Uterus (tissue), 3 donors: ENCODE measurements at regions not wholly inside any gene's neighbourhood (a gene's known extent, or its start where the extent isn't known, plus 50 kb on each side); places are given as distances from the start of the nearest gene placed in this dataset.

Experiments used
- DNase-seq, 2 donors: peaks; one replicate each; pipeline ENCODE4 v3.0.0-alpha.2; 2019 to 2020
- H3K27ac ChIP-seq, 2 donors: fragments of 200-600 bp; sonication (generic); 1 replicate in 1 of 2; 2 replicates in 1 of 2; pipeline ENCODE4 v1.5.1; 2016 to 2018
- H3K27me3 ChIP-seq, 2 donors: fragments of 200-600 bp; sonication (generic); one replicate each; pipeline ENCODE4 v1.5.1; 2018 to 2019; ENCODE audit warnings: control low read depth in 1 of 2
- H3K36me3 ChIP-seq, 2 donors: fragments of 200-600 bp; sonication (generic); one replicate each; pipeline ENCODE4 v1.5.1; 2019; ENCODE audit warnings: control low read depth in 1 of 2
- H3K4me1 ChIP-seq, 2 donors: fragments of 200-600 bp; sonication (generic); one replicate each; pipeline ENCODE4 v1.5.1; 2018 to 2019; ENCODE audit warnings: control low read depth in 1 of 2
- H3K4me3 ChIP-seq, 2 donors: fragments of 200-600 bp; sonication (generic); 1 replicate in 1 of 2; 2 replicates in 1 of 2; pipeline ENCODE4 v1.5.1; 2018 to 2019; ENCODE audit warnings: mild to moderate bottlenecking in 1 of 2
- H3K9me3 ChIP-seq, 2 donors: fragments of 200-600 bp; sonication (generic); one replicate each; pipeline ENCODE4 v1.5.1; 2019; ENCODE audit warnings: control low read depth in 1 of 2
- POLR2A ChIP-seq, 2 donors: fragments of 450-650 bp; IDR thresholded peaks; one replicate each; pipeline ENCODE4 v1.6.1; 2016; ENCODE audit warnings: antibody characterized with exemption in 2 of 2, mild to moderate bottlenecking in 1 of 2, moderate library complexity in 1 of 2
- intact Hi-C: fragments of 100-400 bp; cut with DNase I; formaldehyde crosslinking; loops from one replicate; pipeline ENCODE4 v1.15.1; 2023; ENCODE audit warnings: low total_unique reads
- TF ChIP-seq, protein P1 (sequence below), 4 experiments: fragments of 200-600 bp in 2 of 4; fragments of 450-650 bp in 2 of 4; sonication (generic) in 2 of 4; IDR thresholded peaks; one replicate each; pipeline ENCODE4 v1.5.1; 2016 to 2019; ENCODE audit warnings: antibody characterized with exemption in 4 of 4, mild to moderate bottlenecking in 2 of 4, moderate library complexity in 1 of 4
- donor health status: DM: yes; HTN: yes; CAD: no.

DNA sequence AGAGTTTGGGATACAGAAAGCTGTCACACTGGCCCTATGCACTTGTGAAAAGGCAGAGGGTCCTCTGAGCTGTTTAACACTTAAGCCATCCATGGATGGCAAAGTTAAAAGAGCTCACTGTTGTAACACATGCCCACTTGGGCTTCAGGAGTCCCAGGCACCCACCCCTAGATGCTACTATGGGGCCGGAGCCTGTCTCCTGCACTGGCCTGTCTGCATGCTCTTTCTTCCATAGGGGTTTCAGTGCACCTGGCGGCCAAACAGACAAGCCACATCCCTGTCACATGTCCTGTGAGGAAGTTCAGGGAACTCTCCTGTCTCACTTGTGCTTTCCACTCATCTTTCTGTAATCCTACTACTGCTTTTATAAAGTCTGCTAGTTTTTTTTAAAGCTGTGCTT, 2586.0 kb downstream of the PCDH7 start:
- no peaks in the 10 kb centered on the region for H3K9me3 ChIP-seq
- TF ChIP-seq, protein P1, sequence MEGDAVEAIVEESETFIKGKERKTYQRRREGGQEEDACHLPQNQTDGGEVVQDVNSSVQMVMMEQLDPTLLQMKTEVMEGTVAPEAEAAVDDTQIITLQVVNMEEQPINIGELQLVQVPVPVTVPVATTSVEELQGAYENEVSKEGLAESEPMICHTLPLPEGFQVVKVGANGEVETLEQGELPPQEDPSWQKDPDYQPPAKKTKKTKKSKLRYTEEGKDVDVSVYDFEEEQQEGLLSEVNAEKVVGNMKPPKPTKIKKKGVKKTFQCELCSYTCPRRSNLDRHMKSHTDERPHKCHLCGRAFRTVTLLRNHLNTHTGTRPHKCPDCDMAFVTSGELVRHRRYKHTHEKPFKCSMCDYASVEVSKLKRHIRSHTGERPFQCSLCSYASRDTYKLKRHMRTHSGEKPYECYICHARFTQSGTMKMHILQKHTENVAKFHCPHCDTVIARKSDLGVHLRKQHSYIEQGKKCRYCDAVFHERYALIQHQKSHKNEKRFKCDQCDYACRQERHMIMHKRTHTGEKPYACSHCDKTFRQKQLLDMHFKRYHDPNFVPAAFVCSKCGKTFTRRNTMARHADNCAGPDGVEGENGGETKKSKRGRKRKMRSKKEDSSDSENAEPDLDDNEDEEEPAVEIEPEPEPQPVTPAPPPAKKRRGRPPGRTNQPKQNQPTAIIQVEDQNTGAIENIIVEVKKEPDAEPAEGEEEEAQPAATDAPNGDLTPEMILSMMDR (IDR thresholded peaks at IDR 0.05), result no peak
- TF ChIP-seq POLR2A (IDR thresholded peaks at IDR 0.05), result no peak
- H3K4me3 ChIP-seq, result no peak overlapping the region
- no peaks in the 10 kb centered on the region for H3K4me1 ChIP-seq
- H3K27me3 ChIP-seq, result no peaks in the 10 kb centered on the region
- intact Hi-C loops, result no loop called here
- no peaks in the 10 kb centered on the region for H3K36me3 ChIP-seq
- DNase-seq, result no peak
- no peak overlapping the region for H3K27ac ChIP-seq

DNA sequence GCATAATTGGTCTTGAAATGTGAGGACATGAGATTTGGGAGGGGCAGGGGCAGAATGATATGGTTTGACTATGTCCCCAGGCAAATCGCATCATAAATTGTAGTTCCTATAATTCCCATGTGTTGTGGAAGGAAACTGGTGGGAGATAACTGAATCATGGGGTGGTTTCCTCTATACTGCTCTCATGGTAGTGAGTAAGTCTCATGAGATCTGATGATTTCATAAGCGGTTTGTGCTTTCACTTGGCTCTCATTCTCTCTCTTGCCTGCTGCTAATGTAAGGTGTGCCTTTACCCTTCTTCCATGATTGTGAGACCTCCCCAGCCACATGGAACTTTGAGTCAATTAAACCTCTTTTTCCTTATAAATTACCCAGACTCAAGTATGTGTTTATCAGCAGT, 2595.9 kb downstream of the PCDH7 start:
- H3K27me3 ChIP-seq, result no peaks in the 10 kb centered on the region
- no peak overlapping the region for H3K4me3 ChIP-seq
- H3K27ac ChIP-seq, result no peak overlapping the region
- intact Hi-C loops, result no loop called here
- no peak for DNase-seq
- H3K4me1 ChIP-seq, result no peaks in the 10 kb centered on the region
- TF ChIP-seq, protein P1 (IDR thresholded peaks at IDR 0.05), result no peak
- no peak for TF ChIP-seq POLR2A (IDR thresholded peaks at IDR 0.05)
- H3K36me3 ChIP-seq, result no peaks in the 10 kb centered on the region
- H3K9me3 ChIP-seq, result no peaks in the 10 kb centered on the region

DNA sequence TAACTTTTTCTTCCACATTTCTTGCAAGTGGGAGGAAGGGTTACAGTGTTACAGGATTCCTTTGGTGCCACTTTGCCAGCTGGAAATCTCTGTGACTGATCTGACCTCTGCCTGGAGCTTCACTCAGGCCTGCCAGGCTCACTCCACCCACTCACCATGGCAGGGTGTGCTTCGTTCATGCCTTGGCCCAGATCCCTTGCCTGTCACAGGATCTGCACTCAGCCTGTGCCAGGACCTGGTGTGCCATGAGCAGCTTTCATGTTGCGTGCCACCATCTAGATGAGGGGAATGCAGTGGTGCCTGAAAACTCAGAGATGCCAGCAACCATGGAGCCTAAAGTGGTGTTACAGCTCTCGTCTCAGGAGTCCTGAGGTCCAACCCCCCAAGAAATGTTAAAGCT, 2596.4 kb downstream of the PCDH7 start:
- H3K4me1 ChIP-seq, result no peaks in the 10 kb centered on the region
- no peaks in the 10 kb centered on the region for H3K27me3 ChIP-seq

DNA sequence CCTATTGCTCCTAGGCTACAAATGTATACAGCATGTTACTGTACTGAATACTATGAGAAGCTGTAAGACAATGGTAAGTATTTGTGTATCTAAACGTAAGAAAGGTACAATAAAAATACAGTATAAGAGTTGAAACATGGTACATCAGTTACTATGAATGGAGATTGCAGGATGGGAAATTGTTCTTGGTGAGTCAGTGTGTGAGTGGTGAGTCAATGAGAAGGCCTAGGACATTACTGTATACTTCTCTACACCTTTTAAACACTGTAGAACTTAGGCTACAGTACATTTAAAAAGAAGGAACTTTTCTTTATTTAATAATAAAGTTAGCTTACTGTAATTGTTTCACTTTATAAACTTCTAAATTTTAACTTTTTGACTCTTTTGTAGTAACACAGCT, 2603.2 kb downstream of the PCDH7 start:
- intact Hi-C loops, result no loop called here
- no peak for DNase-seq
- Histone ChIP-seq H3K9me3 (no peaks in the 10 kb centered on the region), H3K4me3 (no peak overlapping the region), H3K36me3 (no peaks in the 10 kb centered on the region), H3K27ac (no peak overlapping the region), H3K4me1 (no peaks in the 10 kb centered on the region), H3K27me3 (no peaks in the 10 kb centered on the region)
- TF ChIP-seq, protein P1 (IDR thresholded peaks at IDR 0.05), result no peak
- TF ChIP-seq POLR2A (IDR thresholded peaks at IDR 0.05), result no peak

More for the DNA sequence above, 2596.4 kb downstream of the PCDH7 start:
- DNase-seq, result no peak
- H3K36me3 ChIP-seq, result no peaks in the 10 kb centered on the region
- H3K27ac ChIP-seq, result no peak overlapping the region
- intact Hi-C loops, result no loop called here
- no peak overlapping the region for H3K4me3 ChIP-seq
- TF ChIP-seq POLR2A (IDR thresholded peaks at IDR 0.05), result no peak
- TF ChIP-seq, protein P1 (IDR thresholded peaks at IDR 0.05), result no peak
- no peaks in the 10 kb centered on the region for H3K9me3 ChIP-seq

DNA sequence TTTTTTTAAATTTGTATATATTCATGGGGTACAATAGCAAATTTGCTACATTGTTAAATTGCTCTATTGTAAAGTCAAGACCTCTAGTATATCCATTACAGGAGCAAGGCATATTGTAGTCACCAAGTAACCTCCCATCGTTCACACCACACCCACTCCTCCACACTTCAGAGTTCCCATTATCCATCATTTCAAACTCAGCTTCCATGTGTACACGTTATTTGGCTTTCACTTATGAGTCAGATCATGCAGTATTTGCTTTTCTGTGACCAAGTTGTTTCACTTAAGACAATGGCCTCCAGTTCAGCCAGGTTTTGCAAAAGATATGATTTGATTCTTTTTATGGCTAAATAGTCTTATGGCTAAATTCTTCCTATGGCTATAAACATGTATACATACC, 2614.2 kb downstream of the PCDH7 start:
- H3K36me3 ChIP-seq, result no peaks in the 10 kb centered on the region
- no peaks in the 10 kb centered on the region for H3K9me3 ChIP-seq
- H3K27ac ChIP-seq, result no peak overlapping the region
- TF ChIP-seq, protein P1 (IDR thresholded peaks at IDR 0.05), result no peak
- TF ChIP-seq POLR2A (IDR thresholded peaks at IDR 0.05), result no peak
- H3K4me3 ChIP-seq, result no peak overlapping the region
- H3K4me1 ChIP-seq, result no peaks in the 10 kb centered on the region
- no peaks in the 10 kb centered on the region for H3K27me3 ChIP-seq
- intact Hi-C loops, result no loop called here
- DNase-seq, result no peak
